GM18867 (cell line): ENCODE measurements at regions not wholly inside any gene's neighbourhood (a gene's known extent, or its start where the extent isn't known, plus 50 kb on each side); places are given as distances from the start of the nearest gene placed in this dataset.

Source experiments
- ATAC-seq: cut with Tn5 transposase; IDR thresholded peaks from one replicate; pipeline ENCODE4 v1.9.1; 2021; ENCODE audit warnings: mild to moderate bottlenecking, moderate library complexity; ENCODE audit not compliant: unreplicated experiment

- ATAC-seq = no peak
Measured at GRCh38 chr1:62917314-62917713, 133.4 kb downstream of the ATG4C start.

GRCh38 chr1:62917805-62918204 lies 133.9 kb downstream of the ATG4C start:
- ATAC-seq = no peak

GRCh38 chr1:62918700-62919099 lies 134.8 kb downstream of the ATG4C start:
- ATAC-seq = no peak

GRCh38 chr1:62922006-62922405 lies 138.1 kb downstream of the ATG4C start:
- no peak for ATAC-seq

GRCh38 chr1:62924983-62925790 lies 141.3 kb downstream of the ATG4C start:
- no peak for ATAC-seq

GRCh38 chr1:62926681-62927252 lies 142.8 kb downstream of the ATG4C start:
- ATAC-seq = no peak

GRCh38 chr1:62928885-62929284 lies 145.0 kb downstream of the ATG4C start:
- no peak for ATAC-seq

- ATAC-seq = no peak
Measured at GRCh38 chr1:62937634-62938296, 153.8 kb downstream of the ATG4C start.

- ATAC-seq = no peak
Measured at GRCh38 chr1:62941780-62942179, 157.8 kb downstream of the ATG4C start.

GRCh38 chr1:62946511-62946910 lies 162.6 kb downstream of the ATG4C start:
- no peak for ATAC-seq

- ATAC-seq = no peak
Measured at GRCh38 chr1:62951428-62951827, 167.5 kb downstream of the ATG4C start.

- ATAC-seq = no peak
Measured at GRCh38 chr1:62952596-62952995, 168.7 kb downstream of the ATG4C start.

GRCh38 chr1:62953633-62954032 lies 169.7 kb downstream of the ATG4C start:
- no peak for ATAC-seq

- no peak for ATAC-seq
Measured at GRCh38 chr1:62954758-62955157, 170.8 kb downstream of the ATG4C start.

GRCh38 chr1:62955666-62956065 lies 171.7 kb downstream of the ATG4C start:
- no peak for ATAC-seq

- ATAC-seq = no peak
Measured at GRCh38 chr1:62962014-62962812, 178.3 kb downstream of the ATG4C start.

GRCh38 chr1:62962901-62963776 lies 179.2 kb downstream of the ATG4C start:
- peak; percentile 77 for ATAC-seq

GRCh38 chr1:62964141-62964540 lies 180.2 kb downstream of the ATG4C start:
- ATAC-seq = peak; percentile 67

- ATAC-seq = no peak
Measured at GRCh38 chr1:62967031-62967430, 183.1 kb downstream of the ATG4C start.

GRCh38 chr1:62977366-62977765 lies 193.4 kb downstream of the ATG4C start:
- ATAC-seq = no peak
